Panc1 (cell line): ENCODE measurements at regions not wholly inside any gene's neighbourhood (a gene's known extent, or its start where the extent isn't known, plus 50 kb on each side); places are given as distances from the start of the nearest gene placed in this dataset.

Experiments used
- ATAC-seq: fragments of 200-7000 bp; cut with Tn5 transposase; 2 replicates; pipeline ENCODE4 v1.9.1; 2020; ENCODE audit warnings: mild to moderate bottlenecking, moderate library complexity
- BruUV-seq: library from RNA; stranded (reverse); fragments of 400-500 nt; replicated peaks from 2 replicates; lab custom pipeline; 2021; lab: Mats Ljungman, UMichigan
- CTCF ChIA-PET: fragments of 300-600 bp; sonication (Branson Sonifier 250); formaldehyde crosslinking; loops from one replicate; lab custom pipeline; 2022; ENCODE audit warnings: antibody characterized with exemption; lab: Charles Lee
- POLR2A ChIA-PET: fragments of 300-600 bp; sonication (Branson Sonifier 250); formaldehyde crosslinking; loops from one replicate; lab custom pipeline; 2022; ENCODE audit warnings: antibody characterized with exemption; lab: Charles Lee
- DNase-seq: peaks from one replicate; pipeline ENCODE4 v3.0.0-alpha.2; 2010; ENCODE audit warnings: low read depth, low spot score
- H3K27ac ChIP-seq: 2 replicates; pipeline ENCODE4 v1.5.1; 2011; ENCODE audit warnings: mild to moderate bottlenecking, low read length, inconsistent platforms
- H3K27me3 ChIP-seq: fragments of 200-500 bp; sonication (Bioruptor generic); 2 replicates; pipeline ENCODE4 v1.6.0; 2014; ENCODE audit warnings: low read length, inconsistent platforms; ENCODE audit not compliant: control insufficient read depth, insufficient read depth
- H3K36me3 ChIP-seq: fragments of 200-500 bp; sonication (Bioruptor generic); 2 replicates; pipeline ENCODE4 v1.5.1; 2014; ENCODE audit warnings: inconsistent platforms, mild to moderate bottlenecking, low read length, moderate library complexity; ENCODE audit not compliant: control insufficient read depth, insufficient read depth
- H3K4me1 ChIP-seq: 2 replicates; pipeline ENCODE4 v1.5.1; 2011; ENCODE audit warnings: inconsistent platforms, mild to moderate bottlenecking, low read length, moderate library complexity; ENCODE audit not compliant: control insufficient read depth, insufficient read depth
- H3K4me3 ChIP-seq, 2 experiments: 2 replicates each; pipeline ENCODE4 v1.5.1; 2011 to 2012; ENCODE audit warnings: low read depth in 2 of 2, low read length in 2 of 2, mild to moderate bottlenecking in 2 of 2, inconsistent platforms in 1 of 2, moderate library complexity in 1 of 2
- H3K9me3 ChIP-seq: fragments of 200-500 bp; sonication (Bioruptor generic); 2 replicates; pipeline ENCODE4 v1.5.1; 2014; ENCODE audit warnings: low read depth, mild to moderate bottlenecking, inconsistent platforms, low read length, moderate library complexity; ENCODE audit not compliant: control insufficient read depth, insufficient read depth
- POLR2AphosphoS5 ChIP-seq: IDR thresholded peaks from 2 replicates; pipeline ENCODE4 v1.6.1; 2012; ENCODE audit warnings: mild to moderate bottlenecking, low read depth, low read length, moderate library complexity
- SIN3A ChIP-seq: IDR thresholded peaks from 2 replicates; pipeline ENCODE4 v1.6.1; 2012; ENCODE audit warnings: low read depth, mild to moderate bottlenecking, low read length, moderate library complexity, borderline replicate concordance; ENCODE audit not compliant: insufficient read depth
- TCF7L2 ChIP-seq: IDR thresholded peaks from 2 replicates; pipeline ENCODE4 v1.6.1; 2011; ENCODE audit warnings: mild to moderate bottlenecking, low read depth, low read length, inconsistent platforms
- in situ Hi-C: cut with HindIII; loops from 2 replicates; pipeline ENCODE4 v1.10.0; 2016; ENCODE audit warnings: low sequenced_read_pairs, low pct_unique_long_range_greater_than_20kb
- intact Hi-C: fragments of 100-400 bp; cut with micrococcal nuclease; formaldehyde crosslinking; loops from one replicate; pipeline ENCODE4 v1.10.0; 2022; ENCODE audit not compliant: unreplicated experiment
- TF ChIP-seq, protein P1 (sequence below), 2 experiments: IDR thresholded peaks; 2 replicates each; pipeline ENCODE4 v1.6.1; 2011 to 2012; ENCODE audit warnings: low read depth in 2 of 2, control low read depth in 1 of 2, low read length in 1 of 2, mild to moderate bottlenecking in 1 of 2, moderate library complexity in 1 of 2; ENCODE audit not compliant: insufficient read depth in 1 of 2
- TF ChIP-seq, protein P2 (sequence below): fragments of 450-650 bp; IDR thresholded peaks from 2 replicates; pipeline ENCODE4 v1.5.1; 2017; ENCODE audit warnings: mild to moderate bottlenecking

DNA sequence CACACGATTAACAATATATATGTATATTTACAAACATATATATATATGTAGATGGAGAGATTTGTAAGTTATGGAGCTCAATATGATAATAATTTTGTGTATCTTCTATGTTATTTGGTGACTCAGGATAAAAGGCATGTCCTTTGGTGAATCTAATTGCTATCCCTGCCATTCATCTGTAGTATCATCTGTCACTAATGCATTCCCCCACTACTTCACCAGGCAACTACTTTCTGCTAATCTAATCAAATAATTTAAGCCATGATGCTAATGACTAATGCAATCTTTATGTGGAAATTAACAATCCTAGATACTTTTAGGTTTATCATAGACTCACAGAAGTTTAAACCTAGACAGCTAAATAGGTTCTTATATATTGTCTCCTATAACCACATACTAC, 1074.5 kb downstream of the PLA2G4A start:
- Histone ChIP-seq H3K4me3 (no peak overlapping the region), H3K27me3 (no peaks in the 10 kb centered on the region), H3K27ac (no peak overlapping the region), H3K4me1 (no peaks in the 10 kb centered on the region), H3K9me3 (no peaks in the 10 kb centered on the region), H3K36me3 (no peaks in the 10 kb centered on the region)
- intact Hi-C loops, result no loop called here
- no TSS peak for BruUV-seq
- TF ChIP-seq SIN3A (no peak), TCF7L2 (no peak), POLR2AphosphoS5 (no peak)
- TF ChIP-seq, protein P1, sequence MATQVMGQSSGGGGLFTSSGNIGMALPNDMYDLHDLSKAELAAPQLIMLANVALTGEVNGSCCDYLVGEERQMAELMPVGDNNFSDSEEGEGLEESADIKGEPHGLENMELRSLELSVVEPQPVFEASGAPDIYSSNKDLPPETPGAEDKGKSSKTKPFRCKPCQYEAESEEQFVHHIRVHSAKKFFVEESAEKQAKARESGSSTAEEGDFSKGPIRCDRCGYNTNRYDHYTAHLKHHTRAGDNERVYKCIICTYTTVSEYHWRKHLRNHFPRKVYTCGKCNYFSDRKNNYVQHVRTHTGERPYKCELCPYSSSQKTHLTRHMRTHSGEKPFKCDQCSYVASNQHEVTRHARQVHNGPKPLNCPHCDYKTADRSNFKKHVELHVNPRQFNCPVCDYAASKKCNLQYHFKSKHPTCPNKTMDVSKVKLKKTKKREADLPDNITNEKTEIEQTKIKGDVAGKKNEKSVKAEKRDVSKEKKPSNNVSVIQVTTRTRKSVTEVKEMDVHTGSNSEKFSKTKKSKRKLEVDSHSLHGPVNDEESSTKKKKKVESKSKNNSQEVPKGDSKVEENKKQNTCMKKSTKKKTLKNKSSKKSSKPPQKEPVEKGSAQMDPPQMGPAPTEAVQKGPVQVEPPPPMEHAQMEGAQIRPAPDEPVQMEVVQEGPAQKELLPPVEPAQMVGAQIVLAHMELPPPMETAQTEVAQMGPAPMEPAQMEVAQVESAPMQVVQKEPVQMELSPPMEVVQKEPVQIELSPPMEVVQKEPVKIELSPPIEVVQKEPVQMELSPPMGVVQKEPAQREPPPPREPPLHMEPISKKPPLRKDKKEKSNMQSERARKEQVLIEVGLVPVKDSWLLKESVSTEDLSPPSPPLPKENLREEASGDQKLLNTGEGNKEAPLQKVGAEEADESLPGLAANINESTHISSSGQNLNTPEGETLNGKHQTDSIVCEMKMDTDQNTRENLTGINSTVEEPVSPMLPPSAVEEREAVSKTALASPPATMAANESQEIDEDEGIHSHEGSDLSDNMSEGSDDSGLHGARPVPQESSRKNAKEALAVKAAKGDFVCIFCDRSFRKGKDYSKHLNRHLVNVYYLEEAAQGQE (IDR thresholded peaks at IDR 0.05; ENCODE audit: insufficient read depth in 1 of 2, low read depth in 2 of 2, low read length in 1 of 2), result no peak
- TF ChIP-seq, protein P2, sequence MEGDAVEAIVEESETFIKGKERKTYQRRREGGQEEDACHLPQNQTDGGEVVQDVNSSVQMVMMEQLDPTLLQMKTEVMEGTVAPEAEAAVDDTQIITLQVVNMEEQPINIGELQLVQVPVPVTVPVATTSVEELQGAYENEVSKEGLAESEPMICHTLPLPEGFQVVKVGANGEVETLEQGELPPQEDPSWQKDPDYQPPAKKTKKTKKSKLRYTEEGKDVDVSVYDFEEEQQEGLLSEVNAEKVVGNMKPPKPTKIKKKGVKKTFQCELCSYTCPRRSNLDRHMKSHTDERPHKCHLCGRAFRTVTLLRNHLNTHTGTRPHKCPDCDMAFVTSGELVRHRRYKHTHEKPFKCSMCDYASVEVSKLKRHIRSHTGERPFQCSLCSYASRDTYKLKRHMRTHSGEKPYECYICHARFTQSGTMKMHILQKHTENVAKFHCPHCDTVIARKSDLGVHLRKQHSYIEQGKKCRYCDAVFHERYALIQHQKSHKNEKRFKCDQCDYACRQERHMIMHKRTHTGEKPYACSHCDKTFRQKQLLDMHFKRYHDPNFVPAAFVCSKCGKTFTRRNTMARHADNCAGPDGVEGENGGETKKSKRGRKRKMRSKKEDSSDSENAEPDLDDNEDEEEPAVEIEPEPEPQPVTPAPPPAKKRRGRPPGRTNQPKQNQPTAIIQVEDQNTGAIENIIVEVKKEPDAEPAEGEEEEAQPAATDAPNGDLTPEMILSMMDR, result no peak
- ChIA-PET CTCF (no interaction called here), POLR2A (no interaction called here)
- in situ Hi-C loops, result no loop called here
- ATAC-seq (no peak), DNase-seq (no peak)

DNA sequence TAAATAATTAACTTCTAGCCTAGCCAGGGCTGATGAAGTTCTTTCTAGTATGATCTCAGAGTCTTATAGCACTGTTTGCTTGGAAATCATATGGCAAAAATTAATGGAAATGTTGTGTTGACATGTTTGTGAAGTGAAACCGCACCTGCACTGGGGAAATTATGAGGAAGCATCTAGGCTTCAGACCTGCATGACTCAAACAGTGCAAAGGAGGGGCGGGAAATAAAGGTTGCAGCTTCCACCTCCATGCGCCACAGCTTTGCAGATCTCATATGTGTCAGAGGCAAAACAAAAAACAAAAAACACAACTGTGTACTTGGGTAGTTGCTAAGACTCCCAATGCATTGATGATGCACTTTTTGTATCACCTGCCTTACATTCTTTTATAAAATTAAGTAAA, 1080.6 kb downstream of the PLA2G4A start:
- intact Hi-C loops, result no loop called here
- POLR2A ChIA-PET, result no interaction called here
- no peaks in the 10 kb centered on the region for H3K4me1 ChIP-seq
- no peaks in the 10 kb centered on the region for H3K36me3 ChIP-seq
- CTCF ChIA-PET, result no interaction called here
- H3K9me3 ChIP-seq, result no peaks in the 10 kb centered on the region
- H3K27me3 ChIP-seq, result no peaks in the 10 kb centered on the region
- no peak for DNase-seq
- no peak overlapping the region for H3K4me3 ChIP-seq
- in situ Hi-C loops, result no loop called here
- no TSS peak for BruUV-seq
- no peak overlapping the region for H3K27ac ChIP-seq
- ATAC-seq, result no peak
- TF ChIP-seq, protein P1 (IDR thresholded peaks at IDR 0.05; ENCODE audit: insufficient read depth in 1 of 2, low read depth in 2 of 2, low read length in 1 of 2), result no peak
- TF ChIP-seq POLR2AphosphoS5 (no peak), TCF7L2 (no peak), SIN3A (no peak)
- TF ChIP-seq, protein P2, result no peak
